ENCODE measurements at regions not wholly inside any gene's neighbourhood (a gene's known extent, or its start where the extent isn't known, plus 50 kb on each side); places are given as distances from the start of the nearest gene placed in this dataset.

- peaks cover 0 to 32% (median 0%) of the 10 kb centered on the region in 7 donors for H3K27me3 ChIP-seq (replicated peaks in 1 of 7)
- intact Hi-C loops (cut with DNase I; ENCODE audit: low total_unique reads) = no loop called here
Observed at GRCh38 chr13:111561091-111561781, 240.8 kb downstream of the TEX29 start.

GRCh38 chr13:111562716-111563115 lies 242.3 kb downstream of the TEX29 start:
- intact Hi-C loops (cut with DNase I; ENCODE audit: low total_unique reads) = no loop called here
- 66 to 81% (median 70%) methylated on average over 4 of the region's 4 CpGs for WGBS, 5 donors
- Histone ChIP-seq H3K4me3 (no peak overlapping the region), H3K36me3 (no peaks in the 10 kb centered on the region), H3K27me3 (replicated peaks in 1 of 7) (peaks cover 0 to 28% (median 0%) of the 10 kb centered on the region in 7 donors), H3K27ac (no peak overlapping the region), H3K9me3 (no peaks in the 10 kb centered on the region), H3K4me1 (no peaks in the 10 kb centered on the region)
- DNase-seq = no peak
- no peak for TF ChIP-seq POLR2A (IDR thresholded peaks at IDR 0.05)
- TF ChIP-seq POLR2AphosphoS5 (IDR thresholded peaks at IDR 0.05) = no peak
- TF ChIP-seq CTCF (IDR thresholded peaks at IDR 0.05 in 8 of 11, conservative IDR thresholded peaks at IDR 0.05 in 3 of 11) = no peak

More at GRCh38 chr13:111561091-111561781, 240.8 kb downstream of the TEX29 start:
- 86 to 89% (median 88%) methylated on average over 13 to 16 of the region's 16 CpGs for WGBS, 5 donors
- no peaks in the 10 kb centered on the region for H3K4me1 ChIP-seq
- no peaks in the 10 kb centered on the region for H3K36me3 ChIP-seq
- H3K27ac ChIP-seq = no peak overlapping the region
- no peaks in the 10 kb centered on the region for H3K9me3 ChIP-seq
- H3K4me3 ChIP-seq = no peak overlapping the region
- no peak for TF ChIP-seq POLR2A (IDR thresholded peaks at IDR 0.05)
- TF ChIP-seq CTCF (IDR thresholded peaks at IDR 0.05 in 8 of 11, conservative IDR thresholded peaks at IDR 0.05 in 3 of 11) = no peak
- no peak for TF ChIP-seq POLR2AphosphoS5 (IDR thresholded peaks at IDR 0.05)
- peak; percentile 54 for DNase-seq

GRCh38 chr13:111564606-111565005 lies 244.2 kb downstream of the TEX29 start:
- WGBS, 5 donors = 58 to 69% (median 67%) methylated on average over 8 of the region's 8 CpGs
- no peak overlapping the region for H3K27ac ChIP-seq
- no peak overlapping the region for H3K4me3 ChIP-seq
- H3K36me3 ChIP-seq = no peaks in the 10 kb centered on the region
- intact Hi-C loops (cut with DNase I; ENCODE audit: low total_unique reads) = no loop called here
- H3K27me3 ChIP-seq (replicated peaks in 1 of 7) = peaks cover 0 to 30% (median 0%) of the 10 kb centered on the region in 7 donors
- TF ChIP-seq CTCF (IDR thresholded peaks at IDR 0.05 in 8 of 11, conservative IDR thresholded peaks at IDR 0.05 in 3 of 11) (no peak), POLR2AphosphoS5 (IDR thresholded peaks at IDR 0.05) (no peak), POLR2A (IDR thresholded peaks at IDR 0.05) (no peak)
- peaks cover 0 to 12% (median 4%) of the 10 kb centered on the region in 8 donors for H3K9me3 ChIP-seq
- DNase-seq = peak; percentile 28
- no peaks in the 10 kb centered on the region for H3K4me1 ChIP-seq

GRCh38 chr13:111565400-111565799 lies 245.0 kb downstream of the TEX29 start:
- Histone ChIP-seq H3K9me3 (peaks cover 0 to 12% (median 4%) of the 10 kb centered on the region in 8 donors), H3K27ac (no peak overlapping the region), H3K4me1 (no peaks in the 10 kb centered on the region), H3K27me3 (replicated peaks in 1 of 7) (peaks cover 0 to 23% (median 0%) of the 10 kb centered on the region in 7 donors), H3K4me3 (no peak overlapping the region), H3K36me3 (no peaks in the 10 kb centered on the region)
- intact Hi-C loops (cut with DNase I; ENCODE audit: low total_unique reads) = no loop called here
- 80 to 96% (median 91%) methylated on average over 4 to 10 of the region's 10 CpGs for WGBS, 5 donors
- DNase-seq = peak; percentile 56
- TF ChIP-seq POLR2A (IDR thresholded peaks at IDR 0.05) (no peak), POLR2AphosphoS5 (IDR thresholded peaks at IDR 0.05) (no peak), CTCF (IDR thresholded peaks at IDR 0.05 in 8 of 11, conservative IDR thresholded peaks at IDR 0.05 in 3 of 11) (no peak)

All from spleen (tissue), 11 donors.